Retina (tissue), 1 donor: ENCODE measurements at regions not wholly inside any gene's neighbourhood (a gene's known extent, or its start where the extent isn't known, plus 50 kb on each side); places are given as distances from the start of the nearest gene placed in this dataset.

Experiments used
- DNase-seq: peaks from one replicate; pipeline ENCODE4 v3.0.0-alpha.2; 2016

DNA sequence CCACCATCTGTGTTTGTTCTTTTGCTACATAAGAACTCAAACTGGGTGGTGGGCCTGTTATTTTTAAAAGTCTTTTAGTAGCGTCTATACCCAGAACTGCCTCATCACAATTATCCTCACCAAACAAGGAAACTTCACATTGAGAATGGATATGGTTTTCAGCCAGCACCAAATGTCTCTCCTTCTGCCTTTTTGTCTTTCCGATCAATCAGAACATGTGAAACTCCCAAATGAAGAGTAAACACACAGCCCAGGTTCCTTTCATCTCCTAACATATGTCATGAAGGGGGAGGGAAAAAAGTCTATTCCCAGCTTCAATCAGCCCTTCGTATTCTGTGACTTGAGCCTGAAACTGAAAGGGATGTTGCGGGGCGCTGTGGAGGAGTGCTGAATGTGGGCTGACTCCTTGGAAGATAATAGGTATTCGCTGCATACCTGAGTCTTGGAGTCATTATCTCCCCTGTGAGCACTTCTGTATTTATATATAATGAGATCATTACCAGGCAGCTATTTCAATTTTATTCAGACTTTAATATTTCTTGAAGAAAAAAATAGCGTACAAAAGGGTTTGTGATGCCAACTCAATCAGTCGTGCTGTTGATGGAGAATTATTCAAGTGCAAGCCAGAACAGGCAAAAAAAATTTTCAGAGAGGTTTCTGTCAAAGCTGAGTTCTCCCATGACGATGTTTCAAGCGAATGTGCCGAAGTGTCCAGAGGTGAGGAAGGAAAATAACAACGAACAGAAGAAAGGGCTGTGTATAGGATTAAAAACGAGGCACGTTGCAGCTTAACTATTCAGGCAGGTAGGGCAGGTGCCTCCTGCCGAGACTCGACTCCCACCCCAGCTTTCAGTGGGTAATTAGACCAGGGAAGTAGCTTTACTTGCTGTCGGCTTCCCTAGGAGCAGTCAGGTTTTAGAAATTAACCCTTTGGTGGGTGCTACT is 163.9 kb upstream of the NOCT start:
- DNase-seq, result no peak

DNA sequence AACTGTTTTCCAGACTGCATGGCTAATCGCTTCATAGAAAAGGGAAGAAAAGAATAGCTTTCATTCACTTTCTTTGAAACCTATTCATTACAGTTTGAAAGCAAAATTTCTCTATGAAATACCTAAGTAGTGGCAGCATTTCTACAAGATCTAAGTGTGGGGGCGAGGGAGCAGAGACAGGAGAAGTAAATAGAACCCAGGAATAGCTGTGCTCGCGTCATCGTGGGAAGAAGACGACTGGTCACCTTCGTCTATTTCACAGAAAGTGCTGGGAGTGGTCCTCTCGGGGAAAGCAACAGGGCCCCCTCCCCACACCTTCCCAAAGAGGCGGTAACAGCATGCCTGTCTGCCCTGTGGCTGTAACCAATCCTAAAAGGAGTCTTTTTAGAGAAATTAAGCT is 169.9 kb upstream of the NOCT start:
- no peak for DNase-seq

DNA sequence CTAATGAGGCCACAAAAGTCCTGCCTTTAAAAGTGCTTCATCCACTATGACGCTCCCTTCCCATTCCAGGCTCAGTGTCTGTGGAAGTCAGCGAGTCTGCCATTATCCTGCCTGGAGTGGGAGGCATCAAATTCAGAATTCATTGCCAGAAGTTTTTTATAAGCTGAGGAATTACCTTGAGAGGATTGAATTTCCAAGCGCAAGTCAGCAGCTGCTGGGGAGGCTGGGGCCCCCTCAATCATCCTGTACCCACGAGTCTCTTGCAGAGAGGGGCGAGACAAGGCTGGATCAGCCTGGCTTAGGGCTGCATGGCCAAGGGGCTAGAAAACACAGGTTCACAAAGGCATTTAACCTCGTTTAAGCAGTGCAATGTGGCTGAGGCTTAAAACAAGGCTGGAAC is 170.5 kb upstream of the NOCT start:
- no peak for DNase-seq

DNA sequence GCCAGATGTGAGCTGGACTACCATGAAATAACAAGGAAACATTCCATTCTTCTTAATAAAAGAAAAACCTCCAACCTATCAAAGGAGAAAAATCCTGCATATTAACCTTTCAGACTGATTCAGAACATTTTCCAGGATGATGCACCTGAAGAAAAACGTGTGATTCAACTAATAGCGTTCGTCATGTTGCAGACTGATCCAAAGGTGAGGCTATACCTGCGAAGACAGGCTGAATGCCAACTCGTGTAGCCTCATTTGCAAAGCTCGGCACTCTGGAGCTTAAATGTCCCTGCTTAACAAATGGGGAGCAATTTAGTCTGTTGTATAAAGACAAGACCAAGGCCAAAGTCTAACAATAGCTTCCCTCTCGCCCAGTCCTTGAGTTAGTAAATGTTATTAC is 172.0 kb upstream of the NOCT start:
- no peak for DNase-seq

DNA sequence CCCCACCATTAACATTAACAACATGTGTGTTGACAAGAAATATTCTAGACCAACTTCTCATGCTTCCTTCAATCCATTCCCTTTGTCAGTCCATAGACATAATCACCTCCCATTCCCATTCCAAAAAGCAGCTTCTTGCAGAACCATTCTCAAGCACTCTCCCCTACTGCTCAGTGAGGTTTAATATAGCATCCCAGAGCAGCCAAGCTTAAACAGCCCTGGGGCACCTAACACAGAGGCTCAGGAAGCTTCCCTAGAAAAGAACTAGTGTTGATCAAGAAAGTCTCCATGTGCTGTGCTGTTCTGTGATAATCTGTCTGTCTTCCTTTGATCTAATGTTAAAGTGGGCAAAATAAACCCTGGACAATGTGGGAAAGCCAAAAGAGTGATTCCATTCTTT is 174.2 kb upstream of the NOCT start:
- peak; percentile 44 for DNase-seq

DNA sequence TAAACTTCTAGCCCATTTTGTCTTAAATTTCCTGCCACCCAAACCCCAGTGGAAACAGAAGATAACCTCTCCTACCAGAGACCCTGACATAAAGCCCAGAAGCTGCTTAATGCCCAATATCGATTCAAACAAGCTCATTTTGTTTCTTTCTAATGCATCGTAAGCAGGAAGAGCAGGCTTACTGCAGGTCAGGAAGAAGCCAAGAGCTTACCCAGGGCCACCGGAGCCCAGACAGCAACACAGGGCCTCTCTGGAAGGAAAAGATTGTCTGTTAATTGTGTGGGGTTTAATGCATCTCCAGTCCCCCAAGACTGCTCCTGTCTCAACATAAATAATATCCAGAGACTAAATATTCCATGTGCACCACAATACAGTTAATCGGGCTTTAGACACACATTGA is 177.3 kb upstream of the NOCT start:
- no peak for DNase-seq

DNA sequence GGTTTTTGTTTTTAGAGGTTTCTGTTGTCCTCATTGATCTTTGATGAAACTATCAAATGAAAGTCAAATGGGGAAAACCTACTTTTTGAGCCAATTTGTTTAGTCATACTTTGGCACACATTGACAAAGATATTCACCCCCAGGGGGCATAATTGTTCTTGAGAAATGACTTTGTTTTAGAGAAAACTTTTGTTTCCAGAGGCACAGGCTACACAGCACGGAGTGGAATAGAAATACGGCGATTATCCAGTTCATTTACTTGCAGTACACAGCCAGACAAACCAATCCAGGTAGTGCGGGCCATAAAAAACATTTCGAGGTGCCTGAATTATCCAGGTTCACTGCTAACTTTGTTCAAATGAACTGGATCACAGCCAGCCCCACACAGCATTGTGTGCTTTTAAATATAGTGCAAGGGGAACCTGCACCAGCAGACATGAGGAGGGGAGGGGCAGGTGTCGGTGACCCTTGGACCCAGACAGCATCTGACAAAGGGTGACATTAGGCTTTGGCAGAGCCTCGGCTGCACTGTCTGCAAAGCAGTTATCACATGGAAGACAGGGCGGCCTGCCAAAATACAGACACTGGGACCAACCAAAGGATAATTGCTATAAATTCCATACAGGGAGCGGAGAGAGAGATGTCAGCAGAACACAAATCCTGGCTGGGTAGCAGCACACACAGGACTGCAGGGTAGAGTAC is 179.6 kb upstream of the NOCT start:
- DNase-seq, result no peak

DNA sequence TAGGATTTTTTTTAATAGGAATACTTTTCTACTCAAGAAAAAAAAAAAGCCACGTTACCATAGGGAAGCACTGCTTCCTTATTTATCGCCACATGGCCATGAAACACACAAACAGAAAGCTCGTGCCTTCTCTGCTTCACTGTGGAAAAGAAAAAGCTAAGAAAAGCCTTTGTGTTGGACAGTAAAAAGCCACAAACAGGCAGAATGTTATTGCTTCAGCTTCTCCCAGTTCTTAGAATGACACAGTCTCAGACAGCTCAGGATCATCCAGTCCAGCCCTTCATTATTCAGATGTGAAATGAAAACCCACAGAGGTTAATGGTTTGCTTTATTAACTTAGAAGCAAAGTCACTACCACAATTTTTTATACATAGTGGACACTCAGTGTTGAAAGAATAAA is 181.6 kb upstream of the NOCT start:
- no peak for DNase-seq

DNA sequence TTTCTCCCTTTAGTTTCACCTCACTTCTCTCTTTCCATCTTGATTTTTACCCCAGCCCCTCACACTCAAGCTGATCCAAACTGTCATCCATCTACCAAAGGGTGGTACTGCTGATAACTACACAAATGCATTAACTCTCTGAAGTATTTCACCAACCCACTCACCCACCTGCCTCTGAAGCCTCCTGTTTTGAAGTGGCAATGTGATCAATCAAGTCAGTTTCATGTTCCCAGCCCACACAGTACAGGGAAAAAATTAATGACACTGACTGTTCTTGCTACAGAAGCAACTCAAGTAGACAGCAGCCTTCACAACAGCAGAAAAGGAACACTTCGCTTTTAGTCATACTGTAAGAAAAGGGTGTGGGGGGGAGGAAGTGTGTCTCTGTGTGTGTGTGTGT is 183.0 kb upstream of the NOCT start:
- no peak for DNase-seq

DNA sequence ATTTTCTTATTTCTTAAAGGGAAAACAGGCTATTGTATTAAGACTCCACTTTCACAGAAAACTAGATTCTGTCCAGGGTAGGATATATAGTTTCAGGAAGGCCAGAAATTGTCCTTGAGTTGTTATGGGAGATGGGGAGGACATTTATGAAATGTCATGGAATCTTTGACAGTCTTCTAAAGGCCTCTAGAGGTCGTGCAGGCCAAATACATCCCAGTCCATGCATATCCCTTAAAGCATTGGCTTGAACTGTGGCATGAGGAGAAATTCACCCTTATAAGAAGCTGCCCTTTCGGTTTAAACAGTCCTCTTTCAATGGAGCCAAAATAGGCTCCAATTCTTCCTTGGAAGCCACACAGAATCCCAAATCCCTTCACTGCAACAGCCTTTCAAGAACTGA is 183.6 kb upstream of the NOCT start:
- DNase-seq, result no peak

DNA sequence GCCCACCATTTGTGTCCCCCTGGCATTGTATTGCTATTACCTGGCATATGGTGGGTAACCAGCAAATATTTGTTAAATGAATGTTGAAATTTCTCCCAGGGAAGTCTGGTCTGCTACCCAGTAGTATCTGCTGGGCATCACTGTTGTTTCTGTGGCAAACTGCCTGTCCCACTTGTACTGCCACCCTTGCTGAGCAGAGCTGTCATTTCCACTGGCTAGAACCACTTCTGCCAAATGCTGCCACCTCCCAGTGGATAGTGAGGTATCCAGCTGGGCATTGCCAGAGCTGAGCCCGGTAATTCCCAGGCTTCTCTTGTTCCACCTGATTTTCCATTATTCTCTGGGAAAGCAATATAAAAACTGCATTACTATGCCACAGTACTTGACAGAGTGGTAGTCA is 186.7 kb upstream of the NOCT start:
- no peak for DNase-seq

DNA sequence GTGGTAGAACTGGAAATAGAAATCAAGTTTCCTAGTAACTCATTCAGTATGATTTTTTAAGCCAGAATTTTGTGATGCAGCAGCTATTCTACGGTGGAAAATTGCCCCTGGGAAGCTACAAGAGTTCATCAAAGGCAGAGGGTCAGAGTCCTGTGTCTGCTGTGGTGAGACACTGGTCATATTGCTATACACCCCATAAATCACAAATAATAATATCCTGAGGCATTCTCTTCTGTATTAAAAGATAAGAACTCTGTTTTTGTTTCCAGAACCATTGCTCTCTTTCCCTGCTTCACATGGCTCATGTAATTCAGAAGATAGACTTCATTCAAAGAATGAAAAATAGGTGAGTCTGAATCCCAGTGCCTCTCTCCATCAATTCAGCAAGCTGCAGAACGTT is 188.8 kb upstream of the NOCT start:
- DNase-seq, result no peak

DNA sequence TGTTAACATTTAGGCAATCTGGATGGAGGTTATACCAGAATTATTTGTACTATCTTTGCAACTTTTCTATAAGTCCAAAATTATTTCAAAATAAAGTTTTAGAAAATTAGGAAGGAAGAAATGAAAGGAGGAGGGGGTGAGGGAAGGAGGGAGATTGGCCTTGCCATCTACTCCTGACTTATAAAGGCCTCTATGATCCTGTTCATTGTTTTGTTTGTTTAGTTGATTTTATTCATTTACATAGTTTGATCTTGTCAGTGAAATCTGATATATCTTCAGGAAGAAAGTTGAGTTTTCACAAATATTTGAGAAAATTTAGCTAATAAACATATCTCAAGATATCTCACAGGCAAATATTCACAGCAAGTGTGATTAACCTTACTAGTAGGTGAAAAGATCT is 189.3 kb upstream of the NOCT start:
- no peak for DNase-seq

DNA sequence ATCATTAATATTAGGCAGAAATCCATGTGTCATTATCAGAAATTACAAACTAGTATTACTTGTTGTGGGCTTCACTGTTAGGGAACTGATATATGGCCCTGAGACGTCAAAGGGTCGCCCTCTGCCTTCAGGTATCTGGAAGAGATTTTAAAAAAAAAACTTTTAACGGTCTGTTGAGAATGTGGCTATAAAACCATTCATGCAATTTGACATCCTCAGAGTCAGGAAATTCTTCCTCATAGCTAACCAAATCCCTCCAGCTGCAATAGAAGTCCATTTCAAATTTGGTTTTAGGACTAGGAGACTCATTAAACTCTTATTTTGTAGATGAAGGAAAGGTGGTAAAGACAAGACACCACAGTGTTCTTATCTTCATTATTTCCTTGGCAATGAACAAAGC is 194.2 kb upstream of the NOCT start:
- DNase-seq, result no peak

DNA sequence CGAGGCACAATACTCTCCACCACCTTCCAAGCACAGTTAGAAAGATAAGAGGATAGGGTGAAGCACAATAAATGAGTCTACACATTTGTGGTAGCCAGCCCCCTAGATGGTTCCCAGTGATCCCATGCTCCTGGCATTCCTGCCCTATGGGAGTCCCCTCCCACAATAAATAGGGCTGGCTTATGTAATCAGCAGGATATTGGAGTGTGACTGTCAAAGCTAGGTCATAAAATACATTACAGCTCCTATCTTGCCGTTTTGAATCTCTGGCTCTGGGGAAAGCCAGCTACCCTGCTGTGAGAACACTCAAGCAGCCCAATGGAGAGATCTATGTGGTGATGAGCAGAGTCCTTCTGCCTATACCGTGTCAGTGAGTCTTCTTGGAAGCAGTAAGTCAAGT is 198.7 kb upstream of the NOCT start:
- no peak for DNase-seq

DNA sequence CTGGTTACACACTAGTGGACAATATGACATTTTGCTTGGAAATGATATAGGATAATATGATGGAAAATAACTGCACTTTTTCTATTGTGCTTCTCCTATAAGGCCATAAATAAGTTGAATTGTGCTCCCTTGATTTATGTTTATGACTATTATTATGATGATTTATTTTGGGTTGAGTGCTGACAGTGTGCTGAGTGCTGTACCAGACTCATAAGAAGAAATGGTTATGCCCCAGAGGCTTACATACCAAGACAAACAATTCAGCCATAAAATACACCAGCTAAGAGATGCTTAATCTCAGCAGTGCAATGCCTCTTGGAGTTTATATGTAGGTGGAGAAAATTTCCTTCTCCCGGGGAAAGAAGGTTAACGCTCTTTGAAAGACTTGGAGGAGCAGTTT is 199.8 kb upstream of the NOCT start:
- no peak for DNase-seq

DNA sequence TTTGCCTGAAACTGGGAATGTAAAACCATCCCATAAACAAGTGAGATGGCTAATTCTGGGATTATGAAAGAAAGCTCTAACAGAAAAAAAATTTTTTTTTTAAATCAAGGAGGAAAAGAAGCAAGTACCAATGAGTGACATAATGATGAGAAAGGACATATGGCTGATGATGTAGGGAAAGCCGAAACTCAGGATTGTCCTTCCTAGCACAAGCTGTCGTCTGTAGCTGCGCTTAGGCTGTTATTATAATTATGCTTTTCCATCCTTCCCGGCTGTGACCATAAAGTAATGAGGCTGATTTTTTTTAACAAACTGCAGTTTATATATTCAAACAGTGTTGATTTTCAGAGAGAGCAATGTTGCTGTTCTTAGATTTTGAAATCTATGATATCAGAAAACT is 209.8 kb upstream of the NOCT start:
- no peak for DNase-seq

DNA sequence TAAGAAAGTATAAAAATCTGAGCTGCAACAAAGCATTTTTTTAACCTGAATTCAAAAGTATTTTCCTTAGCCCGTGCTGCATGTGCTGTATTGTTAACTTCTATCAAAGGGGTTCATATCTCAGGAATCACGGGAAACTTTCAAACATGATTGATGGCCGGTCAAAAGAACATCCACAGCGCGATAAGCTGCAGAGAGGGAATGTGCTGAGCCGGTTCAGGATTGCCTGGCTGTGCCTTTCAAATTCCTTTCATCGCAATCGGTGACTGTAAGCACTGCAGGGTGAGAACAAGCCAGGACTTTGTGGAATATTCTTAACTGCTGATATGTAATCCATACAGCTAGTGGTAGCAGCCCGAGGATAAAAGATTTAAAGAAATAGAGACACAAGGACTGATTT is 210.9 kb upstream of the NOCT start:
- no peak for DNase-seq

DNA sequence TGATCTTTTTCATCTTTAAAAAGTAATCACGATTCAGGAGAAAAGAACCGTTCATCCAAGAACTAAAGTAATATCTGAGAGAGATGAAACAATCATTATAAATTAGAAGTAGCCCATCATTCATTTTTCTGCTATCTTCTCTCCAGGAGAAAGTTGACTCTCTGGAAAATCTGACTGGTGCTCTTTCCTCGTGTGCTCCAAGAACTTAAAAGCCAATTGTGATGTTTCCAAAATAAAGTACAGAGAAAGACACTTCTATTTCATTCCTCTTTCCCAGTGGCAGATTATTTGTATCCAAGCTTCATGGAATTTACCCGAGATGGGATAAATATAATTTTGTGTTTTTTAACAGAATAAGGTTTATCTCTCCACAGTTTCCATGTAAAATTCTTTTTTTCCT is 212.5 kb upstream of the NOCT start:
- no peak for DNase-seq

DNA sequence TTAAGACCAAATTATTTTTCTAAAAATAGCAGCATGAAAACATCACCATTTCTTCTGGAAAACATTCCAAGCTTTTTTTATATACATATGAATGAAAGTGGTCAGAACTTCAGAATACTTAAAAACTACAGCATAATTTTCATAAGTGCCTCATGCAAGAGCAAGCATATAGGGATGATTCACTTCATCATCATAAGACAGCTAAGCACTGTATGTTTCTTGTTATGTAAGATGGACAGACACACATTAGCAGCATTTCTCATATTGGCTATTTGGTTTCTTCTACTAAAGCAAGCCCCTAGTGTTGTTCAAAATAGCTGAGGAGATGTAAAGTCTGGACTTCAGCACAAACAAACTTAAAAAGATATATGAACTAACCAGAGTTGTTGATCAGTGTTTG is 213.1 kb upstream of the NOCT start:
- no peak for DNase-seq

DNA sequence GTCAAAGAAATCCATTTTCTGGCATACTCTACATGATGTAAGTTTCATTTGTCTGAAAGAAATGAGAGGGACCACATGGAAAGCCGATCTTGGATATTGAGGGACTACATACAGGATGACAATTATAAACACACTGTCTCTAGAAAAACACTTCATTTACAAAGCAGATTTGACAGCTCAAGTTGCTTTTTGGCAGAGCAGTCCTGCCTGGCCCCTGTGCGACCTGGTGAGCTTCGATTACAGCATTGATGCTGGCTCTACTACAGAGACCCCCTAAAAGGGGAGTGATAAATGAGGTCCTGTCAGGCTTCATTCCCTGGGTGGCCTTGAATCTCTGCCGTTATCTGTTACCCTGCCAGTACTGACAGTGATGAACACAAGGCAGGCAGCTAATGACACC is 215.2 kb upstream of the NOCT start:
- DNase-seq, result no peak

DNA sequence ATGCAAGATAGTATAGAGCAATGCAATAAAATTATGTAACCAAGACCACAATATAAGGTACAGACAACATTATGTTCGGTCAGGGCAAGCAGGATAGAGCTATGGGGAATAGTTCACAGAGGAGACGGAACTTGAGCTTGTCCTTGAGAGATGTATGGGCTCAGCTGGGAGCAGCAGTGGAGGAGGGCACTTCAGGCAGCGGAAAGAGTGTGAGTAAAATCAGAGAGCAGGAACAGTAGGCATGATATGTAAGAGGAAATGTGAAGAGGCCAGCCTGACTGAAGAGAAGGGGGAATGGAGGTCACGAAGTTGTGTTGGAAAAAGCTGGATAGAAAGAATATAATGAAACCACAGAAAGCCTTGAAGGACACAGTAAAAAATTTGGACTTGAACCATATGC is 217.2 kb upstream of the NOCT start:
- no peak for DNase-seq

DNA sequence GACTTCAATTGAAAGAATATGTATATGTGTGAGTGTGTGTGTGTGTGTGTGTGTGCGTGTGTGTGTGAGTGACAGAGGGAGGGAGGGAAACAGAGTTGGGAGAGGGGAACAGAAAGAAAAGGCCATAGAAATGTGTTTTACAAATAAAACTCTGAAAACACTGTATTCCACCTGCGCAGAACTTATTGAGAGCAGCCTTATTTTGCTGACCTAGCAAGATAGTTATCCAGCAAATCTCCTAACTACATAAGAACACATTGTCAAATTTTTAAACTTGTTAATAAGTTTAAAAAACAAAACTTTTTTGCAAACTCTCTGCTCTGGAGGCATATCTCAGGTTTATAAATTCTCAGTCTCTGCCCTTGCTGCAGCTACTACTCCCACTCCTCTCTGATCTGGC is 217.9 kb upstream of the NOCT start:
- DNase-seq, result no peak

DNA sequence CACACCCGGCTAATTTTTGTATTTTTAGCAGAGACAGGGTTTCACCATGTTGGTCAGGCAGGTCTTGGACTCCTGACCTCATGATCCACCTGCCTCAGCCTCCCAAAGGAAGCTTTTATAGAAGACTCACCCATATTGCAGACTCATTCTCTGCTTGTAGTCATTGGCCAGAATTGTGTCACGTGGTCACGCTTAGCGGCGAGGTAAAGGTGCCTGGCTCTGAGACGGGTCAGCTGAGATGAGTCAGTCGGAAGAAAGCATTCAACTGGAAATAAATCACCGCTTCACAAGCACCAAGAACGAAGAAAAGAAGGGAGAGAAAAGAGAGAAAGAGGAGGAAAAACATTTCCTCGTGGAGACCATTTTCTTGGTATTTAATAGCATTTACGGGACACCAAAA is 218.8 kb upstream of the NOCT start:
- no peak for DNase-seq
